Neural progenitor cell (in vitro differentiated cells): ENCODE measurements at regions not wholly inside any gene's neighbourhood (a gene's known extent, or its start where the extent isn't known, plus 50 kb on each side); places are given as distances from the start of the nearest gene placed in this dataset.
A peak's percentile ranks its signal among the peaks of the same experiment; 100 is the strongest.

ENCODE experiments used
- DNase-seq: peaks from one replicate; pipeline ENCODE4 v3.0.0-alpha.2; 2016; ENCODE audit warnings: low spot score
- H2AFZ ChIP-seq: fragments of 200-600 bp; sonication (generic); replicated peaks from 2 replicates; pipeline ENCODE4 v1.6.1; 2016; ENCODE audit warnings: antibody characterized with exemption
- H3F3A ChIP-seq: fragments of 200-600 bp; sonication (generic); 2 replicates; pipeline ENCODE4 v1.6.1; 2016; ENCODE audit warnings: antibody characterized with exemption, low read depth
- H3K27ac ChIP-seq: fragments of 200-600 bp; sonication (generic); 2 replicates; pipeline ENCODE4 v1.5.1; 2016; ENCODE audit warnings: mild to moderate bottlenecking
- H3K27me3 ChIP-seq: fragments of 200-600 bp; sonication (generic); 2 replicates; pipeline ENCODE4 v1.6.1; 2016; ENCODE audit warnings: mild to moderate bottlenecking, moderate library complexity
- H3K36me3 ChIP-seq: fragments of 200-600 bp; sonication (generic); 2 replicates; pipeline ENCODE4 v1.5.1; 2016
- H3K4me1 ChIP-seq: fragments of 200-600 bp; sonication (generic); 2 replicates; pipeline ENCODE4 v1.6.1; 2016; ENCODE audit warnings: mixed run types
- H3K4me2 ChIP-seq: fragments of 200-600 bp; sonication (generic); 2 replicates; pipeline ENCODE4 v1.6.1; 2016
- H3K4me3 ChIP-seq: fragments of 200-600 bp; sonication (generic); 2 replicates; pipeline ENCODE4 v1.5.1; 2016
- H3K79me2 ChIP-seq: fragments of 200-600 bp; sonication (generic); 2 replicates; pipeline ENCODE4 v1.6.1; 2016; ENCODE audit warnings: low read depth
- H3K9ac ChIP-seq: fragments of 200-600 bp; sonication (generic); 2 replicates; pipeline ENCODE4 v1.6.1; 2016
- H3K9me3 ChIP-seq: fragments of 200-600 bp; sonication (generic); 2 replicates; pipeline ENCODE4 v1.5.1; 2016; ENCODE audit warnings: low read depth
- H4K20me1 ChIP-seq: fragments of 200-600 bp; sonication (generic); 2 replicates; pipeline ENCODE4 v1.6.1; 2016; ENCODE audit warnings: low read depth
- H3K27ac Mint-ChIP-seq: 3 replicates; pipeline ENCODE4 v1.8.0; 2021; ENCODE audit warnings: mixed read lengths
- H3K27me3 Mint-ChIP-seq: 2 replicates; pipeline ENCODE4 v1.8.0; 2022; ENCODE audit warnings: low read depth, mild to moderate bottlenecking, inconsistent platforms, moderate library complexity, mixed read lengths; ENCODE audit not compliant: insufficient read depth
- H3K36me3 Mint-ChIP-seq: 3 replicates; pipeline ENCODE4 v1.8.0; 2021; ENCODE audit warnings: mixed read lengths
- H3K4me1 Mint-ChIP-seq: 3 replicates; pipeline ENCODE4 v1.8.0; 2021; ENCODE audit warnings: mixed read lengths
- H3K4me3 Mint-ChIP-seq: 3 replicates; pipeline ENCODE4 v1.8.0; 2021; ENCODE audit warnings: mild to moderate bottlenecking, moderate library complexity, mixed read lengths
- H3K9me3 Mint-ChIP-seq: 3 replicates; pipeline ENCODE4 v1.8.0; 2020; ENCODE audit warnings: mixed read lengths
- CTCF ChIP-seq: fragments of 200-600 bp; sonication (generic); IDR thresholded peaks from 2 replicates; pipeline ENCODE4 v1.5.1; 2017; ENCODE audit warnings: antibody characterized with exemption, mild to moderate bottlenecking
- EZH2 ChIP-seq: fragments of 200-600 bp; sonication (generic); IDR thresholded peaks from 2 replicates; pipeline ENCODE4 v1.6.1; 2017; ENCODE audit warnings: antibody characterized with exemption, mild to moderate bottlenecking, moderate library complexity
- EZH2phosphoT487 ChIP-seq: fragments of 200-600 bp; sonication (generic); IDR thresholded peaks from 2 replicates; pipeline ENCODE4 v1.6.1; 2017; ENCODE audit warnings: antibody characterized with exemption

- peaks cover 12% of the 10 kb centered on the region for H3K4me1 ChIP-seq
- Mint-ChIP-seq H3K4me3 (no peak overlapping the region), H3K27ac (no peak overlapping the region), H3K27me3 (no peaks in the 10 kb centered on the region), H3K4me1 (peaks cover 19% of the 10 kb centered on the region), H3K9me3 (no peaks in the 10 kb centered on the region), H3K36me3 (no peaks in the 10 kb centered on the region)
- H3K9ac ChIP-seq = no peak overlapping the region
- H3K4me3 ChIP-seq = no peak overlapping the region
- H3K36me3 ChIP-seq = no peaks in the 10 kb centered on the region
- H3K9me3 ChIP-seq = no peaks in the 10 kb centered on the region
- no peak overlapping the region for H3K27ac ChIP-seq
- no peak for TF ChIP-seq CTCF
- no peak for TF ChIP-seq EZH2
- TF ChIP-seq EZH2phosphoT487 = no peak
- DNase-seq = no peak
- no peak overlapping the region for H3K4me2 ChIP-seq
- no peaks in the 10 kb centered on the region for H3F3A ChIP-seq
- H3K79me2 ChIP-seq = no peaks in the 10 kb centered on the region
- no peaks in the 10 kb centered on the region for H4K20me1 ChIP-seq
- H2AFZ ChIP-seq = no peak overlapping the region
- no peaks in the 10 kb centered on the region for H3K27me3 ChIP-seq
Measured at GRCh38 chr2:64722291-64723044, 68.8 kb upstream of the SERTAD2 start.

DNA sequence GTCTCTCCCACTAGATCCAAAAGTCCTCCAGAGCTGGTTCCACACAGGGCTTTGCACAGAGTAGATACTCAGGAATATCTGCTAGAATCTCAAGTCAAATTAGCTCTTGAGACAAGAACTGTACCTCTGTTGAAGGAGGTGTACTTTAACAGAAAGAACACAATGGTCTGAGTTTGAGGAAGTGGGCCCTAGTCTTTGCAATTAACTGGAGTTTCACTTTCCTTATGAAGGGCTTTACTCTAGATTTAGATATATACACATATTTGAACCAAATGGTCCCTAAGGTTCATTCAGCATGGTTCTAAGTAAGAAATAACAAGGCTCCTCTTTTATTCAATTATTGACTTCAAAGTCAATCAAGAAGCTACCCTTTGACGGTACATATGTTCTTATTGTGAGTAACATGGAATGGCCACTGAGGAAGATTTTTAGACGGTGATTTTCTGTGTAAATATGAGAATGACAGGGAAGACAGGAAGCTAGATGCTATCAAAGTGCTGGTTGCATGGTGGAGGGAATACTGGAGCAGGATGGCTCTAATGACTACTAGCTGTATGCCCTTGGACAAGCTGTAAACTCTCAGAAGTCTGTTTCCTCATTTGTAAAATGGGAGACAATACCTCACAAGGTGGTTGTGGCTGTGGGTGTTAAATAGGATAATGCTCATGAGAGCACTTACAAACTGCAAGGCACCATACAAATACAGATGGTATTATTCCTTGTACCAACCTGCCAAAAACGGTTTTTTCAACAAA lies 73.5 kb upstream of the SERTAD2 start:
- H3F3A ChIP-seq = peaks cover 7% of the 10 kb centered on the region
- H3K79me2 ChIP-seq = no peaks in the 10 kb centered on the region
- H3K27me3 ChIP-seq = no peaks in the 10 kb centered on the region
- no peak for DNase-seq
- H3K4me1 Mint-ChIP-seq = peaks cover 28% of the 10 kb centered on the region
- peaks cover 3% of the 10 kb centered on the region for H3K27me3 Mint-ChIP-seq
- TF ChIP-seq EZH2 (no peak), EZH2phosphoT487 (no peak), CTCF (no peak)
- H2AFZ ChIP-seq = no peak overlapping the region
- H3K4me3 ChIP-seq = no peak overlapping the region
- no peaks in the 10 kb centered on the region for H3K9me3 Mint-ChIP-seq
- no peak overlapping the region for H3K4me2 ChIP-seq
- peaks cover 22% of the 10 kb centered on the region for H3K4me1 ChIP-seq
- no peaks in the 10 kb centered on the region for H3K36me3 ChIP-seq
- no peak overlapping the region for H3K27ac ChIP-seq
- H3K36me3 Mint-ChIP-seq = no peaks in the 10 kb centered on the region
- H3K4me3 Mint-ChIP-seq = no peak overlapping the region
- no peaks in the 10 kb centered on the region for H4K20me1 ChIP-seq
- no peak overlapping the region for H3K9ac ChIP-seq
- H3K27ac Mint-ChIP-seq = no peak overlapping the region
- no peaks in the 10 kb centered on the region for H3K9me3 ChIP-seq

DNA sequence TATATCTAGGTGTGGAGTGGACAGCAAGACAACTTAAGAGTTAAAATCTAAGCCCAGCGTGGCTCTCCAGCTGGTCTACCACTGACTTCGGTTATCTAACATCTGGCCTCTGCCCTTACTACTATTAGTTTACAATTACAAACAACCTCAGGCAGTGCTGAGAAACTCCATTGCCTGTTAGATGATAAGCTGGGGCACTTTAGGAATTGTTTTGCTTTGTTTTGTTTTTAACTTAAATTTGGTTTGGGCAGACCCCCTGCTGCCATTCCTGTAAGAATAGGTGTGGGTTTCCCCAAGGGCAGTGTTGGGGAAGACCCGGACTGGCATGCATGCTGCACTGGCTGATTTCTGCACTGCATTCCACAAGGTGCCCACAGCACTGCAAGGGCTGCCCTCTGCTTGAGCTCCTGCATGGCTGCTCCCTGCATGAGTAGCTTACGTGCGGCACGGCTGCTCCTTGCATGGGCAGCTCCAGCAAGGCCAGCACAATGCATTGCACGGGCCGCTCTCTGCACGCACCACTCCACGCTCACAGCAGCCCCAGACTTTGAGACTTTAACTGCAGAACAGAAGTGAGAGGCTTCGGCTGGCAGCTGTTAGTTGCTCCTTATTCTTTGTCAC lies 74.2 kb upstream of the SERTAD2 start:
- H3K9me3 ChIP-seq = no peaks in the 10 kb centered on the region
- no peak for TF ChIP-seq EZH2phosphoT487
- TF ChIP-seq CTCF = no peak
- no peak for TF ChIP-seq EZH2
- Mint-ChIP-seq H3K4me1 (peaks cover 28% of the 10 kb centered on the region), H3K27ac (peak overlapping the region; percentile 29), H3K27me3 (peaks cover 3% of the 10 kb centered on the region), H3K36me3 (no peaks in the 10 kb centered on the region), H3K4me3 (no peak overlapping the region), H3K9me3 (no peaks in the 10 kb centered on the region)
- no peaks in the 10 kb centered on the region for H3K27me3 ChIP-seq
- H3F3A ChIP-seq = peaks cover 7% of the 10 kb centered on the region
- peaks cover 22% of the 10 kb centered on the region for H3K4me1 ChIP-seq
- no peaks in the 10 kb centered on the region for H3K79me2 ChIP-seq
- H4K20me1 ChIP-seq = no peaks in the 10 kb centered on the region
- peak; percentile 44 for DNase-seq
- peak overlapping the region; percentile 61 for H2AFZ ChIP-seq
- peak overlapping the region; percentile 52 for H3K4me2 ChIP-seq
- no peaks in the 10 kb centered on the region for H3K36me3 ChIP-seq
- H3K9ac ChIP-seq = no peak overlapping the region
- H3K4me3 ChIP-seq = no peak overlapping the region
- H3K27ac ChIP-seq = peak overlapping the region; percentile 26
